ENCODE measurements at regions not wholly inside any gene's neighbourhood (a gene's known extent, or its start where the extent isn't known, plus 50 kb on each side); places are given as distances from the start of the nearest gene placed in this dataset.

DNA sequence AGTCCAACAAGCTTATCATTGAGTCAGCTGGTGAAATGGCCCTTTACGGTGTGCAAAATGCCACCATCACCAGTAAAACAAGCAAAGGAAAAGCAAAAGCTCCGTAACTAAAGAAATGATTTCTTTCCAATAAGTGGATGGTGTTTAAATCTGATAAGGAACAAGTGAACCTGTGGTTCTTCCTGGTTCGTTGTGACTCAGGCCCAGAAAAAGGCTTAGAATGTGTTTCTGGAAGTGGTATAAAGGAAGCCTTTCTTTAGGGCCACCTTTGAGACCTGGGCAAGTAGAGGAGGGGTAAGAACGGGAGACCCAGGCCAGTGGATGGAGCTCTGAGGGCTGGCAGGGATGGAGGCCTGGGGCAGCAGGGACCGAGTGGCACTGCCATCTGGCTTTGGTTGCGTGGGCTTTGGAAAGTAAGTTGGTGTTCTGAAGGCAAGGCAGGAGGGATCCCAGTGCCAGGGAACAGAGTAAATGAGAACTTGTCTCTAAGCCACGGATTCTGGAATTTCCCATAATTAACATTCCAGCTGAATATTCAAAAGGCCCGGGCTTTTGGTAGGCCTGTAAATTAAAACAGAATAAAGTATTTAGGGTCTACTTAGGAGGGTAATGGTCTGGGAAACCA is 87.9 kb upstream of the LMO4 start:
- no peaks in the 10 kb centered on the region for H3K4me1 ChIP-seq (ENCODE audit: insufficient read depth, low read length)
- intact Hi-C loops (cut with DNase I, micrococcal nuclease) = no loop called here
- no peak for DNase-seq
- no peaks in the 10 kb centered on the region for H3K36me3 ChIP-seq (ENCODE audit: insufficient read depth, low read length)
- Mint-ChIP-seq H3K9me3 (no peaks in the 10 kb centered on the region), H3K36me3 (ENCODE audit: low read depth) (no peaks in the 10 kb centered on the region), H3K4me1 (ENCODE audit: low read depth) (no peaks in the 10 kb centered on the region), H3K4me3 (no peak overlapping the region), H3K27ac (no peak overlapping the region), H3K27me3 (peaks cover 5% of the 10 kb centered on the region)
- TF ChIP-seq, protein P1, sequence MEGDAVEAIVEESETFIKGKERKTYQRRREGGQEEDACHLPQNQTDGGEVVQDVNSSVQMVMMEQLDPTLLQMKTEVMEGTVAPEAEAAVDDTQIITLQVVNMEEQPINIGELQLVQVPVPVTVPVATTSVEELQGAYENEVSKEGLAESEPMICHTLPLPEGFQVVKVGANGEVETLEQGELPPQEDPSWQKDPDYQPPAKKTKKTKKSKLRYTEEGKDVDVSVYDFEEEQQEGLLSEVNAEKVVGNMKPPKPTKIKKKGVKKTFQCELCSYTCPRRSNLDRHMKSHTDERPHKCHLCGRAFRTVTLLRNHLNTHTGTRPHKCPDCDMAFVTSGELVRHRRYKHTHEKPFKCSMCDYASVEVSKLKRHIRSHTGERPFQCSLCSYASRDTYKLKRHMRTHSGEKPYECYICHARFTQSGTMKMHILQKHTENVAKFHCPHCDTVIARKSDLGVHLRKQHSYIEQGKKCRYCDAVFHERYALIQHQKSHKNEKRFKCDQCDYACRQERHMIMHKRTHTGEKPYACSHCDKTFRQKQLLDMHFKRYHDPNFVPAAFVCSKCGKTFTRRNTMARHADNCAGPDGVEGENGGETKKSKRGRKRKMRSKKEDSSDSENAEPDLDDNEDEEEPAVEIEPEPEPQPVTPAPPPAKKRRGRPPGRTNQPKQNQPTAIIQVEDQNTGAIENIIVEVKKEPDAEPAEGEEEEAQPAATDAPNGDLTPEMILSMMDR (IDR thresholded peaks at IDR 0.05) = no peak
- no peaks in the 10 kb centered on the region for H3K9me3 ChIP-seq (ENCODE audit: control insufficient read depth in 1 of 2, insufficient read depth in 1 of 2, low read length in 2 of 2)
- ChIA-PET POLR2A (no interaction called here), CTCF (no interaction called here)
- H3K27me3 ChIP-seq (ENCODE audit: control insufficient read depth in 1 of 2, insufficient read depth in 2 of 2, low read length in 2 of 2) = peaks cover 0 to 3% of the 10 kb centered on the region in 2 experiments
- no peak overlapping the region for H3K27ac ChIP-seq (ENCODE audit: low read depth in 1 of 2, low read length in 2 of 2)
- no peak for ATAC-seq (ENCODE audit: poor library complexity)
- H3K4me3 ChIP-seq (ENCODE audit: low read length) = no peak overlapping the region

DNA sequence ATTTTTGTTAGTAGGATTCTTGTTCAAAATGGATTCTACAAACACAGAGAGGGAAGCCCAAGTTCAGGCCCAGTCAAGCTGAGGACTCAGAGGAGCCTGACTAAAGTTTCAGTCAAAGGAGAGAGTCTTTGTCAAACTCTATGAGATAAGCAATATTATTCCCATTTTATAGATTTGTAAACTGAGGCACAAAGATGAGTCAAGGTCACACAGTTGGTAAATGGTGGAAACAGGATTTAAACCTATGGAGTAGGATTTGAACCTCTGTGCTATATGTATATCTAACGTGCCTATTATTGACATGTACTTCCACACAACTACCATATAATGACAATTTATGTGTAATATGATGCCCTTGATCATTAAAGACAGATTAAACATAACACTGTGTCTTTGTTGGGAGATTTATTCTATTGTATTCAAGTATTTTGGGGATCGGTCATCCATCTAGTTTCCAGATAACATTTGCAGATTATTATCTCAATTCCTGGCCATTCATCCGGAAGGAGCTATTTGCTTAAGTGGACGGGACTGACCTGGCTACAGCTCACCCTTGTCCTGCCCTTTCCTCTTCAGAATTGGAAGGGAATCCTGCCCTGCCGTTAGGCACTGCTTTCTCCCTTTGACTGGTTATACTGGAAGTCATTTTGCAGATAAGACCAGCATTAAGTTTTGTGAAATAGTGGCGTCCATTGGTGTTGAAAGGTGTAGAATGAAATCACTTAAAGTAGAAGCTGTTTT is 86.1 kb upstream of the LMO4 start:
- H3K9me3 ChIP-seq (ENCODE audit: control insufficient read depth in 1 of 2, insufficient read depth in 1 of 2, low read length in 2 of 2) = no peaks in the 10 kb centered on the region
- Mint-ChIP-seq H3K27ac (no peak overlapping the region), H3K27me3 (peaks cover 1% of the 10 kb centered on the region), H3K9me3 (no peaks in the 10 kb centered on the region), H3K4me1 (ENCODE audit: low read depth) (no peaks in the 10 kb centered on the region), H3K4me3 (no peak overlapping the region), H3K36me3 (ENCODE audit: low read depth) (no peaks in the 10 kb centered on the region)
- no peaks in the 10 kb centered on the region for H3K4me1 ChIP-seq (ENCODE audit: insufficient read depth, low read length)
- TF ChIP-seq, protein P1 (IDR thresholded peaks at IDR 0.05) = no peak
- H3K36me3 ChIP-seq (ENCODE audit: insufficient read depth, low read length) = no peaks in the 10 kb centered on the region
- ChIA-PET CTCF (no interaction called here), POLR2A (no interaction called here)
- DNase-seq = no peak
- intact Hi-C loops (cut with DNase I, micrococcal nuclease) = no loop called here
- H3K27me3 ChIP-seq (ENCODE audit: control insufficient read depth in 1 of 2, insufficient read depth in 2 of 2, low read length in 2 of 2) = peaks cover 0 to 3% of the 10 kb centered on the region in 2 experiments
- H3K27ac ChIP-seq (ENCODE audit: low read depth in 1 of 2, low read length in 2 of 2) = no peak overlapping the region
- no peak for ATAC-seq (ENCODE audit: poor library complexity)
- no peak overlapping the region for H3K4me3 ChIP-seq (ENCODE audit: low read length)

- peaks cover 6% of the 10 kb centered on the region for H3K27me3 Mint-ChIP-seq
- intact Hi-C loops (cut with DNase I, micrococcal nuclease) = no loop called here
- POLR2A ChIA-PET = no interaction called here
- Histone ChIP-seq H3K27me3 (ENCODE audit: control insufficient read depth in 1 of 2, insufficient read depth in 2 of 2, low read length in 2 of 2) (peaks cover 0 to 3% of the 10 kb centered on the region in 2 experiments), H3K9me3 (ENCODE audit: control insufficient read depth in 1 of 2, insufficient read depth in 1 of 2, low read length in 2 of 2) (no peaks in the 10 kb centered on the region), H3K4me1 (ENCODE audit: insufficient read depth, low read length) (no peaks in the 10 kb centered on the region), H3K36me3 (ENCODE audit: insufficient read depth, low read length) (no peaks in the 10 kb centered on the region), H3K27ac (ENCODE audit: low read depth in 1 of 2, low read length in 2 of 2) (no peak overlapping the region), H3K4me3 (ENCODE audit: low read length) (no peak overlapping the region)
- H3K4me1 Mint-ChIP-seq (ENCODE audit: low read depth) = no peaks in the 10 kb centered on the region
- TF ChIP-seq, protein P1 (IDR thresholded peaks at IDR 0.05) = no peak
- CTCF ChIA-PET = no interaction called here
- no peak for DNase-seq
- no peak overlapping the region for H3K4me3 Mint-ChIP-seq
- no peaks in the 10 kb centered on the region for H3K9me3 Mint-ChIP-seq
- H3K36me3 Mint-ChIP-seq (ENCODE audit: low read depth) = no peaks in the 10 kb centered on the region
- H3K27ac Mint-ChIP-seq = no peak overlapping the region
- ATAC-seq (ENCODE audit: poor library complexity) = no peak
These were observed 85.1 kb upstream of the LMO4 start for GRCh38 chr1:87243573-87243972.

All from CD4-positive, alpha-beta T cell (primary cell).